ENCODE measurements at regions not wholly inside any gene's neighbourhood (a gene's known extent, or its start where the extent isn't known, plus 50 kb on each side); places are given as distances from the start of the nearest gene placed in this dataset.

- intact Hi-C loops (cut with DNase I; ENCODE audit: low total_unique reads): no loop called here
- Histone ChIP-seq H3K27me3 (no peaks in the 10 kb centered on the region), H3K27ac (no peak overlapping the region), H3K9me3 (no peaks in the 10 kb centered on the region), H3K36me3 (no peaks in the 10 kb centered on the region), H3K4me1 (no peaks in the 10 kb centered on the region), H3K4me3 (no peak overlapping the region)
- no peak for DNase-seq
- 55% methylated on average over 1 of the region's 1 CpG; no CpG with 5 or more reads in 1 of the 2 donors for WGBS, 2 donors (ENCODE audit: low coverage in 1 of 2)
- no peak for TF ChIP-seq POLR2A (IDR thresholded peaks at IDR 0.05)
- TF ChIP-seq POLR2AphosphoS5 (IDR thresholded peaks at IDR 0.05): no peak
- no peak for TF ChIP-seq CTCF (IDR thresholded peaks at IDR 0.05)
- TF ChIP-seq EP300 (IDR thresholded peaks at IDR 0.05; ENCODE audit: low read depth): no peak
- in situ Hi-C loops (cut with MboI; ENCODE audit: low pct_ligation_motif_present in 1 of 4, low pct_unique_long_range_greater_than_20kb in 1 of 4, low sequenced_read_pairs in 3 of 4): no loop called here
Measured at GRCh38 chrX:33285550-33285949, 74.2 kb upstream of the DMD start.

- Histone ChIP-seq H3K27me3 (no peaks in the 10 kb centered on the region), H3K36me3 (no peaks in the 10 kb centered on the region), H3K27ac (no peak overlapping the region), H3K4me1 (no peaks in the 10 kb centered on the region), H3K9me3 (no peaks in the 10 kb centered on the region), H3K4me3 (no peak overlapping the region)
- WGBS, 2 donors (ENCODE audit: low coverage in 1 of 2): 72% methylated on average over 3 of the region's 3 CpGs; no CpG with 5 or more reads in 1 of the 2 donors
- no peak for DNase-seq
- intact Hi-C loops (cut with DNase I; ENCODE audit: low total_unique reads) (no loop called here), in situ Hi-C loops (cut with MboI; ENCODE audit: low pct_ligation_motif_present in 1 of 4, low pct_unique_long_range_greater_than_20kb in 1 of 4, low sequenced_read_pairs in 3 of 4) (no loop called here)
- no peak for TF ChIP-seq EP300 (IDR thresholded peaks at IDR 0.05; ENCODE audit: low read depth)
- no peak for TF ChIP-seq CTCF (IDR thresholded peaks at IDR 0.05)
- TF ChIP-seq POLR2AphosphoS5 (IDR thresholded peaks at IDR 0.05): no peak
- no peak for TF ChIP-seq POLR2A (IDR thresholded peaks at IDR 0.05)
Measured at GRCh38 chrX:33277046-33277445, 65.7 kb upstream of the DMD start.

GRCh38 chrX:33273535-33273934, 62.2 kb upstream of the DMD start:
- intact Hi-C loops (cut with DNase I; ENCODE audit: low total_unique reads) (no loop called here), in situ Hi-C loops (cut with MboI; ENCODE audit: low pct_ligation_motif_present in 1 of 4, low pct_unique_long_range_greater_than_20kb in 1 of 4, low sequenced_read_pairs in 3 of 4) (no loop called here)
- no peaks in the 10 kb centered on the region for H3K4me1 ChIP-seq

GRCh38 chrX:33272986-33273385, 61.6 kb upstream of the DMD start:
- intact Hi-C loops (cut with DNase I; ENCODE audit: low total_unique reads) (no loop called here), in situ Hi-C loops (cut with MboI; ENCODE audit: low pct_ligation_motif_present in 1 of 4, low pct_unique_long_range_greater_than_20kb in 1 of 4, low sequenced_read_pairs in 3 of 4) (no loop called here)
- Histone ChIP-seq H3K4me3 (no peak overlapping the region), H3K36me3 (no peaks in the 10 kb centered on the region), H3K27me3 (no peaks in the 10 kb centered on the region), H3K4me1 (no peaks in the 10 kb centered on the region), H3K9me3 (no peaks in the 10 kb centered on the region), H3K27ac (no peak overlapping the region)
- no peak for DNase-seq
- 30% methylated on average over 1 of the region's 1 CpG; no CpG with 5 or more reads in 1 of the 2 donors for WGBS, 2 donors (ENCODE audit: low coverage in 1 of 2)
- TF ChIP-seq POLR2AphosphoS5 (IDR thresholded peaks at IDR 0.05) (no peak), EP300 (IDR thresholded peaks at IDR 0.05; ENCODE audit: low read depth) (no peak), POLR2A (IDR thresholded peaks at IDR 0.05) (no peak), CTCF (IDR thresholded peaks at IDR 0.05) (no peak)

More at GRCh38 chrX:33273535-33273934, 62.2 kb upstream of the DMD start:
- no peak for TF ChIP-seq POLR2AphosphoS5 (IDR thresholded peaks at IDR 0.05)
- no peak for TF ChIP-seq CTCF (IDR thresholded peaks at IDR 0.05)
- TF ChIP-seq EP300 (IDR thresholded peaks at IDR 0.05; ENCODE audit: low read depth): no peak
- TF ChIP-seq POLR2A (IDR thresholded peaks at IDR 0.05): no peak
- no peak overlapping the region for H3K4me3 ChIP-seq
- H3K9me3 ChIP-seq: no peaks in the 10 kb centered on the region
- DNase-seq: no peak
- H3K27ac ChIP-seq: no peak overlapping the region
- 80% methylated on average over 1 of the region's 1 CpG; no CpG with 5 or more reads in 1 of the 2 donors for WGBS, 2 donors (ENCODE audit: low coverage in 1 of 2)
- no peaks in the 10 kb centered on the region for H3K36me3 ChIP-seq
- no peaks in the 10 kb centered on the region for H3K27me3 ChIP-seq

Data from transverse colon (tissue), 4 donors.